HG02885 (cell line): ENCODE measurements at regions not wholly inside any gene's neighbourhood (a gene's known extent, or its start where the extent isn't known, plus 50 kb on each side); places are given as distances from the start of the nearest gene placed in this dataset.
"Not testable (repeated sequence)": the region's sequence is repeated elsewhere in the genome, so short reads cannot be mapped to it uniquely, and the experiment has no call there.

Experiments
- ATAC-seq: cut with Tn5 transposase; IDR thresholded peaks from one replicate; pipeline ENCODE4 v1.9.1; 2021; ENCODE audit warnings: mild to moderate bottlenecking; ENCODE audit not compliant: unreplicated experiment, poor library complexity

DNA sequence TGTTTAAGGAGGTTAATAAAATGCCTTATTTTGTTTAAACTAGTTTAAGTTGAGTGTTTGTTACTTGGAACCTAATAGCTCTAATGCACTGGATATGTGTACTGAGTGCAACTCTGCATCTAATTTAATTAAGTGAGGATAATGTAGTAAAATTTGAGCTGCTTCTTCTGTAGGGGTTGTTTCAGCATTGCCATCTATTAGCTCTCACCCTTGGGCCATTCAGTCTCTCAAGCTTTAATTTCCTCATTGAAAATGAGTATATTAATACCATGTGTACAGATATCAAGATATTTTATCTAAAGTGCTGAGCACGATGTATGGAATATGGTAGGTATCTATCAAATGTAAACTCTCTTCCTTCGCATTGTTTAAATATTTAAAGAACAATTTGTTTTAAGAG, 375.7 kb upstream of the LRRC3B start:
- ATAC-seq: no peak

GRCh38 chr3:26247712-26248111, 374.9 kb upstream of the LRRC3B start:
- ATAC-seq: no peak

DNA sequence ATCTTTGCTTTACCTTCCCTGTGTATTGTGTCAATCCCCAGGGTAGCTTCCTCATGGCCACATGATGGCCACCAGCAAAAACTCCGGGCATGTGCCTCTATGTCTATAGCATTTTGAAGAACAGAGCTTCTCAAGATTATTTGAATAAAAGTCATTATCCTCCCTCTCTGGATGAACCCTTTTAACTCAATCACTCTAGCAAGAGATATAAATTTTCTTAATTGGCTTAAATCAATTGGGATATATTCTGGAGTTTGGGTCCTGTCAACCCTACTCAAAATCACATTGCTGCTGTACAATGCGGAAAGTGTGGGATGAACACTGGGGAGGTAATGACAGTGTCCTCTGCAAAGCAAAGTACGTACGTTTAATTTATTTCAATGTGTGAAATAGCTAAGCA, 370.6 kb upstream of the LRRC3B start:
- no peak for ATAC-seq

- no peak for ATAC-seq
Observed at GRCh38 chr3:26256224-26256623, 366.3 kb upstream of the LRRC3B start.

DNA sequence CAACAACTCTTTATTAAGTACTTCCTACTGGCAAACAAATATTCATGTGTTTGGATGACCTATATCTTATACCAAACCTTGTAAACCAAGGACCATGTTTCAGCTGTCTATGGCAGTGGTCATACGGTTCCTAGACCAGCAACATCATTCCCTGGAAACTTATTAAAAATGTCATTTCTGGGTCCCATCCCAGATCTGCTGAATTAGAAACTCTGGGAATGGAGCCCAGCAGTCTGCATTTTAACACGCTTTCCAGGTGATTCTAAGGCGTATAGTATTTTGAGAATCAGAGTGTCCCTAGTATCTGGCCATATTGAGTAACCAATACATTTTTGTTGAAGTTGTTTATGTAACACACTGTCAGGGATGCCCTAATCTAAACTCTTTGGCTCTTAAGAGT, 363.4 kb upstream of the LRRC3B start:
- ATAC-seq: no peak

DNA sequence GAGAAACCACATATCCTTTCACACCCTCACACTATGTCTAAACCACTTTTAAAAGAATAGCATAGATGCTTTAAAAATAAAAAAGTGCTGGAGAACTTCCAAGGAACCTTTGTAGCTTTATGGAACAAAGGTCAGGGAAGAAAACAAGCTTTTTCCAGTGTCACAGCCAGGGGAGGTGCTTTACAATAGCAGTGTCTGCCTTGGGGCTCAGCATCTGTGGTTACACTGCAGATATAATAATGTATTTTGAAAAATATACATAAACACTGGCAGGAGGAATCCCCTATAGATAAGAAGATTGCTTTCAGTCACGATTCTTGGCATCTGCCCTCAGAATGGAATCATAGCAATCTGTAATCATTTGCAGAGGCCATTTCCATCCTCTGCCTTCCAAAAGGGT, 362.4 kb upstream of the LRRC3B start:
- no peak for ATAC-seq

DNA sequence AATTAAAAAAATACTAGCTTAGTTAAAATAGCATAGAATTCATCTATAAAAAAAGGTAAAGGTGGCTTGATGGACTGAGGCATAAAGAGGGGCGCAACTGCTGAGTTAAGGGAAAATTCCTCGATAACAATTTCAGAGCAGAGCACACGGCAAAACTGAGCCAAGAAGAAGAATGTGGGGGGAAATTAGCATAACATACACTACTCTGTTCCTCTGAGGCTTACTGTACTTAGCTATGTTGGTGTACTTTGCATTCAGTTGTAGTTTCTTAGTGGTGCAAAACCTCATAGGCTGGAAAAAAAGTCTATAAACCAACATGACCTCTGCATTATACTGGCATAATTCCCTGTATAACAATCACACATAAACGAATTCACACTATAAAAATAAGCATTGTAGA, 357.9 kb upstream of the LRRC3B start:
- ATAC-seq: no peak

- ATAC-seq: no peak
Observed at GRCh38 chr3:26271848-26272247, 350.7 kb upstream of the LRRC3B start.

DNA sequence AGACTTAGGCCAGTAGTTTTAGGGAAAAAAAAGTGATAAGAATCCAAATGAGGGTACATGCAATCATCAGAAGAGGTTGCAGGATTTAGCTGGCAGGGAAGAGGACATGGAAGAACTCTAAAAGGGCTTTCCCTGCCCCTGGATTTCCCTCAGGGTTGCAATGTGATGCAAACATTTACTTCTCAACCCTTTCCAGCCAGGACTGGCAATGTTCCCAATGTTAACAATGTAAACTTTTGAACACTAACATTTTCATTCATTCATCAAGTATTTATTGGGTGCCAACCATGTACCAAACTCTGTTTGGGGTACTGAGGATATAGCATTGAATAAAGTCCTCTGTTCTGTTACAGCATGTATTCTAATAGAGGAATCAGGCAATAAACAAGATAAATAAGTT, 349.4 kb upstream of the LRRC3B start:
- ATAC-seq: no peak

- ATAC-seq: no peak
Observed at GRCh38 chr3:26279091-26279490, 343.5 kb upstream of the LRRC3B start.

- no peak for ATAC-seq
Observed at GRCh38 chr3:26280517-26280916, 342.1 kb upstream of the LRRC3B start.

DNA sequence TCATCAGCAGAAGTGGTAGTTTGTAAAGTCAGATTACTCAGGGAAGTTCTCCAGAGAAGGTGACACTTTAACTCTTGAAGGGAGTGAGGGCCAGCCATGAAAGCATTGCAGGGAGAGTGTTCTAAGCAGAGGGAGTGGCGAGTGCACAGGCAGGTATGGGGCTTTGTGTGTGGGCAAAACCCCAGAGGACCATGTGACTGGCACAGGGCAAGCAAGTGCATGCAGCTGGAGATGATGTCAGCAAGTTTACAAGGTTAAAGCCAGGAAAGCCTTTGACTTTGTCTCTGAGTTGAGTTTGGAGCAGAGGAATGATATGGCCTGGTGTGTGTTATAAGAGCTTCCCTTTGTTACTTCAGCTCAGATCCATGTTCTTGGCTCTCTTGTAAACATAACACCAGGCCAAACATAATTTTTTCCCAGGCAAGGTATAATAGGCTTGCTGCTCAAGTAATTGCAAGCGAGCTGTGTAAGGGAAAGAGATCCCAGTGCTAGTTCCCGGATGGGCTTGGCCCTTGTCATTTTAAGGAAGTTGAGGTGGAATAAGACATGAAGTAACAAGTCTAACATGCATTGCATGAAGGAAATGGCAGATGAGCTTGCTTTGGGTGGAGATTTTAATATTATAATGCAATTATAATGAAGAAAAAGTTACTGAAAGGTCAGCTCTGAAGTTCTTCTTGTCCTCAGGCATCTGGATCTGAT, 341.1 kb upstream of the LRRC3B start:
- no peak for ATAC-seq

GRCh38 chr3:26284503-26284902, 338.1 kb upstream of the LRRC3B start:
- not testable (repeated sequence) for ATAC-seq

- no peak for ATAC-seq
Observed at GRCh38 chr3:26291840-26292239, 330.7 kb upstream of the LRRC3B start.

- no peak for ATAC-seq
Observed at GRCh38 chr3:26292780-26293179, 329.8 kb upstream of the LRRC3B start.

DNA sequence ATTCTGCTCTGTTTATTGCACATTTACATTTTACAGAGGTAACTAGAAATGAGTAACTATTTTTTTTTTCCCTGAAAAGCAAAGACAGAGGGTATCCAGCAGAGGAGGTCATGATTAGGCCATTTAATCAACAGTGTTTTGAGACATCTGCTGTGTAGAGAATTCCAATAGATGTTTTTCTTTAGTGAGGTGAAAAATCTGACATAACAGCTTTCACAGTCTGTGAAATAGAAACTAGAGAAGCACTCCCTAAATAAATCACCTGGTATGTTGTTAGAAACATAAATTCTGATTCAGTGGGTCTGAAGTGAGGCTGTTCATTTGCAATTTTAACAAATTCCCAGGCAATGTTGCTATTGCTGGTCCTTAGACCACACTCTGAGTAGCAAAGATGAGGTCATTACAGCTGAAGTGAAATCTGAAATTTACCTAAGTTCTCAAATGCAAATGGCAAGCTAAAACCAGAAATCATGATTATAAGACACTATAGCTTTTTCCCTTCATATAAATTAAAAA, 329.2 kb upstream of the LRRC3B start:
- ATAC-seq: no peak

GRCh38 chr3:26307192-26307591, 315.4 kb upstream of the LRRC3B start:
- no peak for ATAC-seq

DNA sequence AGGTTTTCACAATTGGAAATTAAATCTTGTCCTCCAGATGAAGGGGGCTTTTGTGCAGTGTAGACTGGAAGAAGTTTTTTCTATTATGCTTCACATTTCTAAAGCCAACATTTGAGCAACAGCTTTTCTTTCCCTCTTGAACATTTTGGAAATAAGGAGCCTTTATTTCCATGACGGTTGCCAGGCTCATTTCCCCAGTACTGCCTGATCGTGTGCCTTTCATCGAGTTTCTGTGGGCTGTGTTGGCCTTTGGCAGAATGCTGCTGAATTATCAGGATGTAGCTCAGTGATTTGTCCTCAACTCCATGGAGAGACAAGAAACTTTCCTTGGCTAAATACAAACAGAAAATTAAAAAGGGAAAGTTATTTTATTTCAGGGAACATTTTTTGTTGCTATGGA, 314.8 kb upstream of the LRRC3B start:
- ATAC-seq: no peak

GRCh38 chr3:26308454-26308853, 314.1 kb upstream of the LRRC3B start:
- ATAC-seq: no peak

- not testable (repeated sequence) for ATAC-seq
Observed at GRCh38 chr3:26309536-26309935, 313.0 kb upstream of the LRRC3B start.

- ATAC-seq: no peak
Observed at GRCh38 chr3:26312816-26313215, 309.8 kb upstream of the LRRC3B start.

DNA sequence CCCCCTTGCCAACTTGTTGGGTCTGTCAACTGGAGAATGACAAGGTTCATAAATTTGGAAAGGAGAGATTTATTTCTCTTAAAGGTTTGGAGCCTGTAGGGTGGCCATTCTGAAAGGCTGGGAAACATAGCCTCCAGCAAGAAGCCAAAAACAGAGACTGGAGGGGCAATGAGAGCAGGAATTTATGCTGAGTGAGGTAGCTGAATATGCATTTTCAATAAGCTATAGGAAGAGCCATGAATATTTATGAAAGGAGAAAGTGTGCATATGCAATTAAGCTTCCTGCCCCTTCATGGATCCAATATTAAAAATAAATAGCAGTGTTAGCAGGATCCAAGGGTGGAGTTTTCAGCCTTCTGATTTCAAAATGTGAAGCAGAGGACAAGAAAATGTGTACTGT, 306.1 kb upstream of the LRRC3B start:
- no peak for ATAC-seq
